ENCODE measurements at regions not wholly inside any gene's neighbourhood (a gene's known extent, or its start where the extent isn't known, plus 50 kb on each side); places are given as distances from the start of the nearest gene placed in this dataset.
A peak's percentile ranks its signal among the peaks of the same experiment; 100 is the strongest.
"Not testable (repeated sequence)": the region's sequence is repeated elsewhere in the genome, so short reads cannot be mapped to it uniquely, and the experiment has no call there.

GRCh38 chr4:86413426-86413825 lies 53.6 kb upstream of the MAPK10 start:
- not testable (repeated sequence) for H3K36me3 ChIP-seq (ENCODE audit: control insufficient read depth, insufficient read depth, low read length); FAIRE-seq; H3K4me3 ChIP-seq (ENCODE audit: low read depth, low read length); H3K27me3 ChIP-seq (ENCODE audit: control insufficient read depth, insufficient read depth, low read length); DNase-seq (ENCODE audit: low read depth)

- no peaks in the 10 kb centered on the region for H3K36me3 ChIP-seq (ENCODE audit: control insufficient read depth, insufficient read depth, low read length)
- H3K4me3 ChIP-seq (ENCODE audit: low read depth, low read length), result no peak overlapping the region
- H3K27me3 ChIP-seq (ENCODE audit: control insufficient read depth, insufficient read depth, low read length), result no peaks in the 10 kb centered on the region
- no peak for DNase-seq (ENCODE audit: low read depth)
- no peak for FAIRE-seq
- TF ChIP-seq CTCF (IDR thresholded peaks at IDR 0.05; ENCODE audit: insufficient read depth, low read length, severe bottlenecking), result no peak
These were observed 54.8 kb upstream of the MAPK10 start for GRCh38 chr4:86414686-86415085.

- no peak for TF ChIP-seq CTCF (IDR thresholded peaks at IDR 0.05; ENCODE audit: insufficient read depth, low read length, severe bottlenecking)
- DNase-seq (ENCODE audit: low read depth), result peak; percentile 45
- H3K4me3 ChIP-seq (ENCODE audit: low read depth, low read length), result no peak overlapping the region
- H3K36me3 ChIP-seq (ENCODE audit: control insufficient read depth, insufficient read depth, low read length), result no peaks in the 10 kb centered on the region
- no peak for FAIRE-seq
- H3K27me3 ChIP-seq (ENCODE audit: control insufficient read depth, insufficient read depth, low read length), result no peaks in the 10 kb centered on the region
These were observed 56.2 kb upstream of the MAPK10 start for GRCh38 chr4:86416081-86416480.

- Histone ChIP-seq H3K27me3 (ENCODE audit: control insufficient read depth, insufficient read depth, low read length) (no peaks in the 10 kb centered on the region), H3K36me3 (ENCODE audit: control insufficient read depth, insufficient read depth, low read length) (no peaks in the 10 kb centered on the region), H3K4me3 (ENCODE audit: low read depth, low read length) (no peak overlapping the region)
- FAIRE-seq (no peak), DNase-seq (ENCODE audit: low read depth) (no peak)
- TF ChIP-seq CTCF (IDR thresholded peaks at IDR 0.05; ENCODE audit: insufficient read depth, low read length, severe bottlenecking), result no peak
These were observed 61.6 kb upstream of the MAPK10 start for GRCh38 chr4:86421461-86421860.

- DNase-seq (ENCODE audit: low read depth) (no peak), FAIRE-seq (no peak)
- Histone ChIP-seq H3K4me3 (ENCODE audit: low read depth, low read length) (no peak overlapping the region), H3K36me3 (ENCODE audit: control insufficient read depth, insufficient read depth, low read length) (no peaks in the 10 kb centered on the region), H3K27me3 (ENCODE audit: control insufficient read depth, insufficient read depth, low read length) (no peaks in the 10 kb centered on the region)
- TF ChIP-seq CTCF (IDR thresholded peaks at IDR 0.05; ENCODE audit: insufficient read depth, low read length, severe bottlenecking), result no peak
These were observed 71.8 kb upstream of the MAPK10 start for GRCh38 chr4:86431543-86432116.

- FAIRE-seq, result no peak
- H3K4me3 ChIP-seq (ENCODE audit: low read depth, low read length), result no peak overlapping the region
- no peaks in the 10 kb centered on the region for H3K36me3 ChIP-seq (ENCODE audit: control insufficient read depth, insufficient read depth, low read length)
- DNase-seq (ENCODE audit: low read depth), result no peak
- no peaks in the 10 kb centered on the region for H3K27me3 ChIP-seq (ENCODE audit: control insufficient read depth, insufficient read depth, low read length)
- TF ChIP-seq CTCF (IDR thresholded peaks at IDR 0.05; ENCODE audit: insufficient read depth, low read length, severe bottlenecking), result no peak
These were observed 72.8 kb upstream of the MAPK10 start for GRCh38 chr4:86432559-86433134.
